Activated effector memory CD4-positive, alpha-beta T cell treated with anti-CD3 and anti-CD28 coated beads, Interleukin-2, amount 50 U/mL, for 16 hours (primary cell): ENCODE measurements at regions not wholly inside any gene's neighbourhood (a gene's known extent, or its start where the extent isn't known, plus 50 kb on each side); places are given as distances from the start of the nearest gene placed in this dataset.

Experiments
- DNase-seq: peaks from one replicate; pipeline ENCODE4 v3.0.0-alpha.2; 2020

GRCh38 chr2:176471949-176472348, 202.7 kb downstream of the MTX2 start:
- DNase-seq: no peak

DNA sequence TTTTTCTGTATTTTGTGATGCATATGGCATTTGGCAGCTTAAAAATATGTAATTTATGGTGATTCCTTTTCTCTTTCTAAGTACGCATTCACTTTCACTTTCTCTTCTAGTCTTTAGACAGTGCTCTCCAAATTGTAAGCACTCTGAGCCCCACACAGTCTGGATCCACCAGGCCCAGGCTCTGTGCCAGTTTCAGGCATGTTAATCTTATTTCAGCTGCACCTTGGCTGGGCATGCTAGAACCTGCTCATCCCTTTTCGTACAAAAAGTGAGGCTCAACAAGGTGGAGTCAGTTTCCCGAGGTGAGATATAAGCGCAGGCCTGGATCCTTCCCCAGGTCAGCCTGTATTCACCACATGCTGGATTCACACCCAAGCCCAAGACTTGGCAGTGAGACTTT, 203.9 kb downstream of the MTX2 start:
- DNase-seq: no peak

DNA sequence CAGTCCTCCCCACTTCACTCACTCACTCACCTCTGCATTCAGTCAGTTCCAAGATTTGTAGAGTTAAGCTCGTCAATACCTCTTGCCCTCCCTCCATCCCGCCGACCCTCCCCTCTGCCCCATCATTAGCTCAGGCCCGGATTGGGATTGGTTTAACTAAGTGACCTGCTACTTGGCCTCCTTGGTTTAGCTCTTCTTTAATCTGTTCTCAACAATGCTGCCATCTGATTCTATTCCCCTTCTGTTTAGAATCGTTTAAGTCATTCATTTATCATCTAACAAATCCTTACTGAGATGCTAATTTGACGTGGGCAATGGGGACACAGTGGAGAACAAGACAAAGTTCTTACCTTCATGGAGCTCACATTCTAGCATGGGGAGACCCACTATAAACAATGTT, 204.6 kb downstream of the MTX2 start:
- DNase-seq: no peak

- no peak for DNase-seq
Measured at GRCh38 chr2:176477336-176477735, 208.1 kb downstream of the MTX2 start.

- DNase-seq: no peak
Measured at GRCh38 chr2:176479961-176480360, 210.7 kb downstream of the MTX2 start.

DNA sequence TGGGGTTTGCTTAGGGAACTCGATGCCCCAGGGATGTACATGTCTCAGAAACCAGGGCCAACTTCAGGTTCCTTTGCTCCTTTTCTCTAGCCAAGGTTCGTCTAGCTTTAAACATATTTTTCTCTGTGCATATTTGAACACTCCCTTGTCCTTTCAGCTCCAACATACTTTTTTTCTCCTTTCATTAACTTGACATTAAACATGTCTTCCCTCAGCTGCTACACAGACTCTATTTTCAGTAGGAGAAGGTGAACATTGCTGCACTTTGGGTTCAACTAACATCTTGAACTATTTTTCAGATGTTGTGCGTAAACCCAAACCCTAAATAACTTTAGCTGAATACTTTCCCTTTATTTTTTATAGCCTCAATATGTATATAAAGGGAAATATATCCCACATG, 212.9 kb downstream of the MTX2 start:
- DNase-seq: no peak

DNA sequence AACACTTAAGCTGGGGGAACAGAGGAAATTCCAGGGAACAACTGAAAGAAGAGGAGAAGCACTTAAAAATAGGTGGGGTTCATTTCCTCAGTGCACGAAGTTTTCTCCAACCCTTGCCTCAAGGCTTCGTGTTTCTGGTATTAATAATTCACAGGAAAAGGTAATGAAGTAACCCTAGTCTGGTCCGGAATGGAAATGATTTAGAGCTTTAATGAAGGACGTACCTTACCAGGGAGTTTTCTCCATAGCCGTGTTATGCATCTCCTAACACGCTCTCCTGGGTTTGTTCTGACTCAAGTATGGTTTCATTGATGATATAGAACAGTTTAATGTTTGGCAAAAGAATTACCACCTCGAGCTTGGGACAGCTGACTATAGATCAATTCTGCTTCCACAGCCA, 214.2 kb downstream of the MTX2 start:
- DNase-seq: no peak

- no peak for DNase-seq
Measured at GRCh38 chr2:176483901-176484568, 214.8 kb downstream of the MTX2 start.

DNA sequence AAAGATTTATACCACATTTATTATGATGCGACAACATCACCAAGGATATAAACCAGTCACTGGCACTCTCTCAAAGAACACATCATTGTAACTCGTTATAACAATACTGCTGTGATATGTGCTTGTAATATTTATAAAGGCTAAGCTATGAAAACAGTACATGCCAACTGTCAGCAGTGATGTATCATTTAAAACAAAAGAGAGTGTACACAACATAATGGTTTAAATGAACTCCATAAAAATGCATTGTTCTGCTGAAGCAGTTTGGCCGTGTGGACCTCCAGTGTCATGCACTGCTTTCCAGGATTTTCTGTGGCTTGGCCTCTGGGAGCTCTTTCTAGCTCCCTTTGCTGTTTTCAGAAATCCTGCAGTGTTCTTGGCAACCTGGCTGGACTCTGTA, 215.6 kb downstream of the MTX2 start:
- DNase-seq: no peak

- DNase-seq: no peak
Measured at GRCh38 chr2:176488431-176488830, 219.2 kb downstream of the MTX2 start.

GRCh38 chr2:176490061-176490861, 221.0 kb downstream of the MTX2 start:
- DNase-seq: no peak

DNA sequence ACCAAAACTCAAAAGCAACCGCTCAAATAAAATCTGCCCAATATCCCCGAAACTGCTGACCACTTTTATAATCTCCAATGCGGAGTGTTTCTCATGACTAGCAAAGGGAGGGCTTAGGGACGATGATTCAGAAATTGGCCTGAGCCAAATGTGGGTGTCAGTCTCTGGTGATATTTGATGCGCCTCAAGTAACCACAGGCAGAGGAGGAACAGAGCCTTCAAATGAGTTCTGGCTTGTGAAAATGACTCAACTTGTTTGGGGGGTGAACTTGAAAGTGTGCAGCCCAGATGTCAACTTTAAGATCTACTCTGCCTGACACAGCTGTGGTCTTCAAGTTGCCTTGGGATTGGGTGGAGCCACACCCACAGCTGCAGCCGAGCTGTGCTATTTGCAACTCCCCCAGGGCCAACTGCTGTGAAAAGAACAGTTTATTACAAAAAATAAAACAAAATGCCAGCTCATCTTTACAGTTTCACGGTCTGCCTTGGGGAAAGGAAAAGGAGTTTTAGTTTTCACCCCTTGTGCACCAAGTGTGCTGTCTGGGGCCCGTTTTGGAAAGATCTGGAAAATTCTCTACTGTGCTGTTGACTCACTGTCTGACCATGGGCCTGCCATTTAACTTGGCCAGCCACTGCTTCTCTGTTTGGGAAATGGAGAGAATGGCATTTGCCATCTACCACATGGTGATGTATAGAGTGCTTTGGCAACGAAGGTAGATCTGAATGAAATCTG, 222.1 kb downstream of the MTX2 start:
- DNase-seq: no peak

DNA sequence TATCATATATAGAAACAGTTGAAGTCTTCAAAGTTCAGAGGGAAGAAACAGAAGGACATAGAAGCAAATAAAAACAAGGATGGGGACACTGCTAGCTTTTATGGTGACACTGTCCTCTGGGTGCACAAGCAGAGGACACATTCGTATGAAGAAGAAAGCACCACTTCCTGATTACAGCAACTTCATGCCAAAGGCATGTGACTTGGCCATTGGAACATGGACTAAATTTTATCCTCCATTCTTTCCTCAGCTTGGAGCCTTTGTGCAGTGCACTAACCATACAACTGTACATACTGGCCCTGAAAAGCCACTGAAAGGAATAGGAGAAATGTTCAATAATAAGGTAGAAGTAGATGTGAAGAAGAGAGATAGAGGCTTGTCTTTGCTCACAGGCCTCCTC, 223.3 kb downstream of the MTX2 start:
- DNase-seq: no peak

GRCh38 chr2:176493226-176493825, 224.1 kb downstream of the MTX2 start:
- DNase-seq: no peak

- no peak for DNase-seq
Measured at GRCh38 chr2:176493909-176494308, 224.7 kb downstream of the MTX2 start.

- DNase-seq: no peak
Measured at GRCh38 chr2:176494949-176495353, 225.7 kb downstream of the MTX2 start.

- no peak for DNase-seq
Measured at GRCh38 chr2:176495826-176496225, 226.6 kb downstream of the MTX2 start.

- DNase-seq: no peak
Measured at GRCh38 chr2:176496761-176497160, 227.5 kb downstream of the MTX2 start.

DNA sequence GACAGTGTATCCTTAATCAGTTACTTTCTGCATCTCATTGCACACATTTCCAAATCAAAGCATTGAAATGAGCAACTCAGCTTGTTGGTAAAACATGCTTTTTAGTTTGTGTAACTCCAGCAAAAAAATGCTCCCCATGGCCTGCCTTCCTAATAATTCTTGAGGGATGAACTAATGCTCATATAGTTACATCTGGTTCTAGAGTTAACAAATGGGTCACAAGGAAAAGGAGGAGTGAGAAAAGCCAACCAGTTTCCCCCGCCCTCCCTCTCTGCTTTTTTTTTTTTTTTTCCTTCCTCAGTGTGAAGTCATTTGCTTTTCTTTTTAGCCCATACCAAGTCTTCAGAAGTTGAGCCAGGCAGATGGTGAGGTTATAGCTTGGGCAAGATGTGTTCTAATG, 231.7 kb downstream of the MTX2 start:
- DNase-seq: no peak

DNA sequence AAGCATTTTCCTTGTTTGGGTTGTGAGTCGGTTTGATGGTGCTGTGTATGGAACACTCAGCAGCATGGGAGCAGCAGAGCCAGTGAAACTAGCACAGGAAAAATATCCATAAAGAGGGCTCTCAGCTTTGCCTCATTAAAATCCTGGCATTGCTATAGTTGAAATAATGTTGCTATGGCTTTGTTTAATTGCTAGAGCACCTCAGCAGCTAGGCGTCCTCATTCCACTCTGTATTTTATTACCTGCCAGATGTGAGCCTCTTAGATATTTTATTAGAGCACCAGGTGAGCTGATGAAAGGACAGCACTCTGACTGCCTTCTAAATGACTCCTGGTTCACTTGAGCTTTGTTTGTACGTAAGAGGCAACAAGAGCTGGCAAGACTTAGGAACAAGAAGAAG, 232.4 kb downstream of the MTX2 start:
- DNase-seq: no peak

GRCh38 chr2:176502619-176503018, 233.4 kb downstream of the MTX2 start:
- DNase-seq: no peak

DNA sequence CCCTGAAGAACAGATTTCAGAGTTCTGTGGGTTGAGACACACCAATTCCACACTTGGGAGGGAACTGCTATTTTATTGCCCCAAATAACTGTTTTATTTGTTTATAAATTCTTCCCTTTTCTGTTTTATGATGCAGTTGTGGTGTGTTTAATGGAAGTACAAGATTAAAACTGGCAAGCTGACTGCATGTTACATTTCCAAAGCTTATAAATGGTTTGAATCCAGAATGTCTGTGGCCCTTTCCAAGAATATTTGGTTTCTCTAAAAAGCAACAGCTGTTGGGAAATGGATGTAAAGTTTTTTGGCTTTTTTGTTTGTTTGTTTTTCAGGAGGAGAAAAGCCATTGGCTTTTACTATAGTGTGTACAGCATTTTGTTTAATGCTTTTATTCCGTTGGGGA, 234.5 kb downstream of the MTX2 start:
- no peak for DNase-seq

DNA sequence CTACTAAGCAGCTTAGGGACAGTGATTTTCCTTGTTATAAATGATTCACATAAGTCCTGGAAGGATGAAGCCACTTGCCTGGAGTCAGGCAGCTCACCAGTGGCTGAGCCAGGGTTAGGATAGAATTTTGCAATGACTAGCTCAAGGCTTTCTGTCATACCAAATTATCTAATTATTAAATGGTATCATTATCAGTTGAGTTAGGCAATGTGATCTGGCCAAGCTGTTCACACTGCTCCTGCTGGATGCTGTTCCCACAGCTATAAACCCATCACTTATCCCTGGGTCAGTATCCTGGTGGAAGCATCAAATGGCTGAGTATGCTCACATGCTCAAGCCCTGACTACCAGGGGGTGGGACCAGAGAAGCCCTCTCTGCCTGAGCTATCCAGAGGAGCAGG, 235.2 kb downstream of the MTX2 start:
- DNase-seq: no peak

DNA sequence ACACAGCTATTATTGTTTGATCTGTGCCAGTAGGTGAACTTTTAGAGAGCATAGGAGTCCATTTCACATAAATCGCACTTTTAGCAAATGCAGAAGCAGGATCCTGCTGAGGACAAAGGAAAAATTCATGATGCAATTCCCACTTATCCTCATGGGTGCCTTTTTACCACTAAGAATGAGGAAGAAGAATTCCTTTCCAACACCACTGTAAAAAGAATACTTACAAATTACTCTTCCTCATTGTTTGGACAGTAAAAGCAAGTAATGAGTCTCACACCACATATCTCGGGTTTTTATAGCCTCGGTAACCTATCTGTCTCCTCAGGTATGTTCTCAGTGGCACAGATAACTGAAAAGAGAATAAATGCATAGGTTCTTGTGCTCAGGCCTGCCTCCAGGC, 238.5 kb downstream of the MTX2 start:
- no peak for DNase-seq
